A549 (cell line): ENCODE measurements at regions not wholly inside any gene's neighbourhood (a gene's known extent, or its start where the extent isn't known, plus 50 kb on each side); places are given as distances from the start of the nearest gene placed in this dataset.

ENCODE experiments used
- ATAC-seq, 2 experiments: fragments of 200-7000 bp in 1 of 2; fragments of >200 bp in 1 of 2; cut with Nextera tagmentation in 1 of 2; cut with Tn5 transposase in 1 of 2; 3 replicates each; pipeline versions ENCODE4 v1.8.0 to v1.9.1; 2018 to 2020; ENCODE audit warnings: mild to moderate bottlenecking in 1 of 2, moderate library complexity in 1 of 2
- CTCF ChIA-PET: fragments of 300-600 bp; sonication (Branson Sonifier 250); formaldehyde crosslinking; extraction: SDS; loops from one replicate; lab custom pipeline; 2021; ENCODE audit warnings: antibody characterized with exemption, inconsistent platforms; lab: Yijun Ruan, JAX
- POLR2A ChIA-PET: fragments of 350-600 bp; formaldehyde crosslinking; extraction: SDS; loops from one replicate; lab custom pipeline; 2021; ENCODE audit warnings: antibody characterized with exemption, inconsistent platforms; lab: Yijun Ruan, JAX
- DNase-seq, 2 experiments: peaks; one replicate each; pipeline versions ENCODE4 v3.0.0 to v3.0.0-alpha.2; 2011 to 2016; ENCODE audit warnings: low read depth in 1 of 2, low spot score in 1 of 2
- FAIRE-seq: peaks from 2 replicates; lab custom pipeline; 2011; peaks lifted over from hg19 to GRCh38; lab: Jason Lieb, UNC
- H3K27ac ChIP-seq, 2 experiments: fragments of >200 bp; sonication (Bioruptor Twin); formaldehyde crosslinking; 3 replicates each; pipeline ENCODE4 v1.5.1; 2016 to 2017
- H3K4me1 ChIP-seq: fragments of >200 bp; sonication (Bioruptor Twin); formaldehyde crosslinking; 3 replicates; pipeline ENCODE4 v1.6.1; 2016
- H3K4me2 ChIP-seq: fragments of >200 bp; sonication (Bioruptor Twin); formaldehyde crosslinking; 3 replicates; pipeline ENCODE4 v1.6.1; 2016
- H3K4me3 ChIP-seq: fragments of >200 bp; sonication (Bioruptor Twin); formaldehyde crosslinking; 3 replicates; pipeline ENCODE4 v1.5.1; 2016
- H3K9me3 ChIP-seq: fragments of >200 bp; sonication (Bioruptor Twin); formaldehyde crosslinking; 3 replicates; pipeline ENCODE4 v1.6.1; 2016
- BHLHE40 ChIP-seq: IDR thresholded peaks from 2 replicates; pipeline ENCODE4 v1.6.1; 2012; ENCODE audit warnings: low read depth, low read length, inconsistent platforms
- CBX2 ChIP-seq: fragments of 200-600 bp; sonication (generic); IDR thresholded peaks from 2 replicates; pipeline ENCODE4 v1.6.1; 2016; ENCODE audit warnings: low read depth, mild to moderate bottlenecking, borderline replicate concordance
- CEBPB ChIP-seq, 2 experiments: fragments of >200 bp in 1 of 2; sonication (Bioruptor Twin) in 1 of 2; formaldehyde crosslinking in 1 of 2; IDR thresholded peaks; 2 replicates each; pipeline ENCODE4 v1.6.1; 2012 to 2016
- EP300 ChIP-seq, 2 experiments: fragments of >200 bp; sonication (Bioruptor Twin); formaldehyde crosslinking; IDR thresholded peaks; 2 replicates in 1 of 2; 3 replicates in 1 of 2; pipeline ENCODE4 v1.6.1; 2016 to 2017
- ESRRA ChIP-seq: fragments of 150-350 bp; IDR thresholded peaks from 2 replicates; pipeline ENCODE4 v1.6.1; 2014; ENCODE audit warnings: mild to moderate bottlenecking, low read length, borderline replicate concordance
- FOXS1 ChIP-seq: fragments of 250-450 bp; sonication (Bioruptor Pico); IDR thresholded peaks from 2 replicates; pipeline ENCODE4 v1.5.0; 2020; ENCODE audit warnings: mild to moderate bottlenecking, moderate library complexity
- HDAC2 ChIP-seq: fragments of 200-600 bp; sonication (generic); IDR thresholded peaks from 2 replicates; pipeline ENCODE4 v1.6.1; 2016
- HEYL ChIP-seq: fragments of 250-450 bp; sonication (Bioruptor Pico); IDR thresholded peaks from 2 replicates; pipeline ENCODE4 v1.8.0; 2021; ENCODE audit warnings: mild to moderate bottlenecking, moderate library complexity
- HOXA7 ChIP-seq: fragments of 250-450 bp; sonication (Bioruptor Pico); IDR thresholded peaks from 2 replicates; pipeline ENCODE4 v1.5.0; 2020; ENCODE audit warnings: mild to moderate bottlenecking, moderate library complexity
- HOXB5 ChIP-seq: fragments of 250-450 bp; sonication (Bioruptor Pico); IDR thresholded peaks from 2 replicates; pipeline ENCODE4 v1.5.0; 2020; ENCODE audit warnings: mild to moderate bottlenecking, moderate library complexity
- JUN ChIP-seq, 2 experiments: fragments of >200 bp; sonication (Bioruptor Twin); formaldehyde crosslinking; IDR thresholded peaks; 2 replicates in 1 of 2; 3 replicates in 1 of 2; pipeline ENCODE4 v1.6.1; 2016 to 2017
- KDM1A ChIP-seq: fragments of 200-600 bp; sonication (generic); IDR thresholded peaks from 2 replicates; pipeline ENCODE4 v1.6.1; 2016; ENCODE audit warnings: low read depth, mild to moderate bottlenecking
- KDM5A ChIP-seq: fragments of 200-600 bp; sonication (generic); IDR thresholded peaks from 2 replicates; pipeline ENCODE4 v1.6.1; 2016; ENCODE audit warnings: antibody characterized with exemption, mild to moderate bottlenecking
- MAZ ChIP-seq: fragments of 150-350 bp; IDR thresholded peaks from 2 replicates; pipeline ENCODE4 v1.6.1; 2014; ENCODE audit warnings: antibody characterized with exemption, low read depth, low read length, borderline replicate concordance
- NPAS2 ChIP-seq: fragments of 250-450 bp; sonication (Bioruptor Pico); IDR thresholded peaks from 2 replicates; pipeline ENCODE4 v1.8.0; 2022; ENCODE audit warnings: mild to moderate bottlenecking, moderate library complexity, borderline replicate concordance
- NR3C1 ChIP-seq: fragments of >200 bp; sonication (Bioruptor Twin); formaldehyde crosslinking; IDR thresholded peaks from 3 replicates; pipeline ENCODE4 v1.6.1; 2017
- POLR2A ChIP-seq: IDR thresholded peaks from 2 replicates; pipeline ENCODE4 v1.6.1; 2012; ENCODE audit warnings: mild to moderate bottlenecking, low read length
- RAD21 ChIP-seq, 2 experiments: fragments of >200 bp in 1 of 2; sonication (Bioruptor Twin) in 1 of 2; formaldehyde crosslinking in 1 of 2; IDR thresholded peaks in 1 of 2; conservative IDR thresholded peaks in 1 of 2; 2 replicates in 1 of 2; 3 replicates in 1 of 2; pipeline ENCODE4 v1.6.1; 2012 to 2018; ENCODE audit warnings: inconsistent platforms in 1 of 2
- RCOR1 ChIP-seq: fragments of 150-350 bp; IDR thresholded peaks from 2 replicates; pipeline ENCODE4 v1.6.1; 2014; ENCODE audit warnings: antibody characterized with exemption, low read length, low read depth
- SMC3 ChIP-seq: fragments of >200 bp; sonication (Bioruptor Twin); formaldehyde crosslinking; IDR thresholded peaks from 3 replicates; pipeline ENCODE4 v1.6.1; 2018; ENCODE audit warnings: inconsistent platforms
- SREBF2 ChIP-seq: fragments of 450-650 bp; IDR thresholded peaks from 2 replicates; pipeline ENCODE4 v1.6.1; 2014; ENCODE audit warnings: mild to moderate bottlenecking, moderate library complexity
- WGBS: methylation state at CpG from one replicate; pipeline ENCODE4 v1.1.6; 2017; ENCODE audit errors: missing lambda C conversion rate; 5-methylcytosine and 5-hydroxymethylcytosine counted together
- TF ChIP-seq, protein P1 (sequence below): IDR thresholded peaks from 2 replicates; pipeline ENCODE4 v1.6.1; 2012
- TF ChIP-seq, protein P2 (sequence below): fragments of 450-650 bp; IDR thresholded peaks from 2 replicates; pipeline ENCODE4 v1.6.1; 2014; ENCODE audit warnings: antibody characterized with exemption
- TF ChIP-seq, protein P3 (sequence below): IDR thresholded peaks from 2 replicates; pipeline ENCODE4 v1.6.1; 2012; ENCODE audit warnings: low read depth, borderline replicate concordance
- TF ChIP-seq, protein P4 (sequence below): IDR thresholded peaks from 2 replicates; pipeline ENCODE4 v1.6.1; 2012

DNA sequence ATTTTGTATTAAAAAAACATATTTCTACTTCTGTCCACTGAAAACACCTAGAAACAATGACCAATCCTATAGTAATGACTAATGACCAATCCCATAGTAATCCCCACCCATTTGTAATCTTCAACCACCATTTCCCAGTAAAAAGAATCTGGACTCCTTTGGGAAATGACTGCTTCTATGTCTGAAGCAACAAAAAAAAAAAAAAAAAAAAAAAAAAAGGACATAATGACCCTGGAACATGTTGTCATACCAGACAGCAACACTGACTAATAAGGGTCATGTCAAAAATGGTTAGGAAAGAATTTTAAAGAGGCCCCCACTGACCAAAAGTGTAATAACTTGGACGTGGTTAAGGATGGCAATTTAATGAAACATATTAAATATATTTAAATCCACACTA is 88.3 kb downstream of the TUBA3C start:
- no peak for ATAC-seq
- CTCF ChIA-PET, result no interaction called here
- Histone ChIP-seq H3K4me2 (no peak overlapping the region), H3K27ac (no peak overlapping the region), H3K9me3 (no peaks in the 10 kb centered on the region)
- WGBS, result 3% methylated on average over 1 of the region's 1 CpG
- DNase-seq, result no peak
- TF ChIP-seq SREBF2, result no peak
- no peak for TF ChIP-seq JUN (IDR thresholded peaks at IDR 0.05)
- TF ChIP-seq NPAS2 (CRISPR knock-in tag), result no peak
- TF ChIP-seq HEYL (CRISPR knock-in tag), result no peak
- no peak for TF ChIP-seq BHLHE40
- no peak for TF ChIP-seq HDAC2
- no peak for TF ChIP-seq EP300 (IDR thresholded peaks at IDR 0.05)
- TF ChIP-seq, all 56 proteins: peak for 0
- POLR2A ChIA-PET, result no interaction called here
- FAIRE-seq, result no peak
- Histone ChIP-seq H3K4me1 (no peaks in the 10 kb centered on the region), H3K4me3 (no peak overlapping the region)

DNA sequence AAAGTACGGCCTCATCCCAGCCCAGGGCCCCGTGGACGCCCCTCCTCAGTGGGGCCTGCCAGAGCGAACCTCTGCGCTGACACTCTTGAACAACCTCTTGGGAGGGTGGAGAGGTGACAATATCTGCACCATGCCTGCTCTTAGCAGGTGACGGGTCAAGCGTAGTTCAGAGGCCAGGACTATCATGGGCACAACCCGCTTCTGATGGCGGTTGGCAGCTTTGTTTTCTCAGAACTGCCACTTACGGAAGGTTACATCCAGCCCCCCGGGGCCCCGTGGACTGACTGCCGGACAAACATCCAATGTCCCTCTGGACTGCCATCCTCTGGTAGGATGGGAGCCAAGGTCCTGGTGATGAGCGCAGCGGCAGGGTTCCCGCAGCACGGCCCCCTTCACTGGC is 91.1 kb downstream of the TUBA3C start:
- POLR2A ChIA-PET, result no interaction called here
- H3K4me3 ChIP-seq, result no peak overlapping the region
- no peaks in the 10 kb centered on the region for H3K9me3 ChIP-seq
- no peak overlapping the region for H3K4me2 ChIP-seq
- TF ChIP-seq FOXS1 (no peak), HOXA7 (CRISPR knock-in tag) (no peak), MAZ (no peak)
- TF ChIP-seq, protein P1, sequence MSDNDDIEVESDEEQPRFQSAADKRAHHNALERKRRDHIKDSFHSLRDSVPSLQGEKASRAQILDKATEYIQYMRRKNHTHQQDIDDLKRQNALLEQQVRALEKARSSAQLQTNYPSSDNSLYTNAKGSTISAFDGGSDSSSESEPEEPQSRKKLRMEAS, result no peak
- 49% methylated on average over 9 of the region's 17 CpGs for WGBS
- CTCF ChIA-PET, result no interaction called here
- no peaks in the 10 kb centered on the region for H3K4me1 ChIP-seq
- DNase-seq (no peak), ATAC-seq (no peak), FAIRE-seq (no peak)
- no peak overlapping the region for H3K27ac ChIP-seq

DNA sequence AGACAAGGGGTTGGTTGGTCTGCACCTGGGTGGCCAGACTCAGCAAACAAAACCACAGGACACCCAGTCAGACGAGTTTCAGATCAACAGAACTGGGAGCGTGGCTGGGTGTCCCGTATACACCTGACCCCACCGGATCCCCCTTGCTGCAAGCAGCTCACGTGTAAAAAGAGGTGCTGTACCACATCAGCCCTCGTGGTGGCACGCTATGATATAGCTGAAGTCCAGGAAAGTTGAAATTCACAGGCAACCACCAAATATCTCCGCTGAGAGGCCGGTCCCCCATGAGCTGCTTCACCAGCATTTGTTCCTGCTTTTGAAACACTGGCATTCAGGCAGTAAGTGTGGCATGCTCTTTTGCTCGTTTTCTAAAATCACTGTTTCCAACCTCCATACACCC is 92.3 kb downstream of the TUBA3C start:
- Histone ChIP-seq H3K4me1 (no peaks in the 10 kb centered on the region), H3K27ac (no peak overlapping the region), H3K4me2 (no peak overlapping the region), H3K4me3 (no peak overlapping the region), H3K9me3 (no peaks in the 10 kb centered on the region)
- ChIA-PET POLR2A (no interaction called here), CTCF (no interaction called here)
- FAIRE-seq (no peak), ATAC-seq (0 out of 6 replicates have a peak, but pooled peaks of 1 of the 2 experiments have one; percentile 42), DNase-seq (peak in 1 of 2 experiments; percentile 13)
- WGBS, result 0% methylated on average over 7 of the region's 10 CpGs
- TF ChIP-seq RCOR1 (no peak), RAD21 (conservative IDR thresholded peaks at IDR 0.05 in 1 of 2, IDR thresholded peaks at IDR 0.05 in 1 of 2) (peak in 1 of 2 experiments; percentile 27; a peak in 1 of 5 replicates)
- TF ChIP-seq, all 56 proteins: peak for 1

DNA sequence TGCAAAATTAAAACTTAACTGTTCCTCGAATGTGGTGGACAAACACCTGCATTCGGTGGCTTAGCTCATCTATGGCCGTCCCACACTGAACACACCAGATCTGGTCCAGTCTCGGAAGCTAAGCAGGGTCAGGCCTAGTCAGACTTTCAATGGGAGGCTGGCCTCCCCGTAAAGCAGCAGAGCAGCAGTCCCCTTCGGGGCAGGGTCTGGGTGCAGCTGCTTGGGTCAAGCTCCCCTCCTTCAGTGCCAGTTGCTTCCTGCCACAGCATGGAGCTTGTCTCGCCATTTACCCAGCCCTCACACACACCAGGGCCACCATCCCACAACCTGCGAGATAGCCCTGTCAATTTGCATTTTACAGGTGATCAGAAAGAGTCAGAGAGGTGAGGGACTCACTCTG is 93.2 kb downstream of the TUBA3C start:
- Histone ChIP-seq H3K4me1 (no peaks in the 10 kb centered on the region), H3K4me3 (no peak overlapping the region), H3K27ac (no peak overlapping the region), H3K9me3 (no peaks in the 10 kb centered on the region), H3K4me2 (no peak overlapping the region)
- CTCF ChIA-PET, result no interaction called here
- TF ChIP-seq RAD21 (conservative IDR thresholded peaks at IDR 0.05 in 1 of 2, IDR thresholded peaks at IDR 0.05 in 1 of 2), result no peak
- no peak for TF ChIP-seq KDM1A
- TF ChIP-seq, protein P1, result no peak
- TF ChIP-seq CEBPB (IDR thresholded peaks at IDR 0.05), result no peak
- TF ChIP-seq HDAC2, result no peak
- no peak for TF ChIP-seq POLR2A
- TF ChIP-seq KDM5A, result no peak
- TF ChIP-seq BHLHE40, result no peak
- no peak for TF ChIP-seq FOXS1
- TF ChIP-seq, protein P2, sequence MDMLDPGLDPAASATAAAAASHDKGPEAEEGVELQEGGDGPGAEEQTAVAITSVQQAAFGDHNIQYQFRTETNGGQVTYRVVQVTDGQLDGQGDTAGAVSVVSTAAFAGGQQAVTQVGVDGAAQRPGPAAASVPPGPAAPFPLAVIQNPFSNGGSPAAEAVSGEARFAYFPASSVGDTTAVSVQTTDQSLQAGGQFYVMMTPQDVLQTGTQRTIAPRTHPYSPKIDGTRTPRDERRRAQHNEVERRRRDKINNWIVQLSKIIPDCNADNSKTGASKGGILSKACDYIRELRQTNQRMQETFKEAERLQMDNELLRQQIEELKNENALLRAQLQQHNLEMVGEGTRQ, result no peak
- no peak for TF ChIP-seq NPAS2 (CRISPR knock-in tag)
- no peak for TF ChIP-seq HOXB5
- no peak for TF ChIP-seq SMC3
- TF ChIP-seq, protein P3, sequence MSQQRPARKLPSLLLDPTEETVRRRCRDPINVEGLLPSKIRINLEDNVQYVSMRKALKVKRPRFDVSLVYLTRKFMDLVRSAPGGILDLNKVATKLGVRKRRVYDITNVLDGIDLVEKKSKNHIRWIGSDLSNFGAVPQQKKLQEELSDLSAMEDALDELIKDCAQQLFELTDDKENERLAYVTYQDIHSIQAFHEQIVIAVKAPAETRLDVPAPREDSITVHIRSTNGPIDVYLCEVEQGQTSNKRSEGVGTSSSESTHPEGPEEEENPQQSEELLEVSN, result no peak
- TF ChIP-seq NR3C1, result no peak
- no peak for TF ChIP-seq CBX2
- TF ChIP-seq, protein P4, sequence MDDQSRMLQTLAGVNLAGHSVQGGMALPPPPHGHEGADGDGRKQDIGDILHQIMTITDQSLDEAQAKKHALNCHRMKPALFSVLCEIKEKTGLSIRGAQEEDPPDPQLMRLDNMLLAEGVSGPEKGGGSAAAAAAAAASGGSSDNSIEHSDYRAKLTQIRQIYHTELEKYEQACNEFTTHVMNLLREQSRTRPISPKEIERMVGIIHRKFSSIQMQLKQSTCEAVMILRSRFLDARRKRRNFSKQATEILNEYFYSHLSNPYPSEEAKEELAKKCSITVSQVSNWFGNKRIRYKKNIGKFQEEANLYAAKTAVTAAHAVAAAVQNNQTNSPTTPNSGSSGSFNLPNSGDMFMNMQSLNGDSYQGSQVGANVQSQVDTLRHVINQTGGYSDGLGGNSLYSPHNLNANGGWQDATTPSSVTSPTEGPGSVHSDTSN, result no peak
- no peak for TF ChIP-seq ESRRA
- FAIRE-seq (no peak), ATAC-seq (no peak), DNase-seq (no peak)
- POLR2A ChIA-PET, result no interaction called here
- 18% methylated on average over 3 of the region's 8 CpGs for WGBS
